ACHN (cell line): ENCODE measurements at regions not wholly inside any gene's neighbourhood (a gene's known extent, or its start where the extent isn't known, plus 50 kb on each side); places are given as distances from the start of the nearest gene placed in this dataset.
"Not testable (repeated sequence)": the region's sequence is repeated elsewhere in the genome, so short reads cannot be mapped to it uniquely, and the experiment has no call there.

Experiments used
- DNase-seq: peaks from one replicate; pipeline ENCODE4 v3.0.0-alpha.2; 2015
- in situ Hi-C: cut with HindIII; loops from 2 replicates; pipeline ENCODE4 v1.10.0; 2017; ENCODE audit warnings: low sequenced_read_pairs, low pct_ligation_motif_present, low pct_unique_long_range_greater_than_20kb

DNA sequence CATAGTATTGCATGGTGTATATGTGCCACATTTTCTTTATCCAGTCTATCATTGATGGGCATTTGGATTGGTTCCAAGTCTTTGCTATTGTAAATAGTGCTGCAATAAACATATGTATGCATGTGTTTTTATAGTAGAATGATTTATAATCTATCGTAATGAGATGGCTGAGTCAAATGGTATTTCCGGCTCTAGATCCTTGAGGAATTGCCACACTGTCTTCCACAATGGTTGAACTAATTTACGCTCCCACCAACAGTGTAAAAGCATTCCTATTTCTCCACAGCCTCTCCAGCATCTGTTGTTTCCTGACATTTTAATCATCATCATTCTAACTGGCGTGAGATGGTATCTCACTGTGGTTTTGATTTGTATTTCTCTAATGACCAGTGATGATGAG, 608.5 kb upstream of the SEMA6D start:
- in situ Hi-C loops, DNase-seq: not testable (repeated sequence)

DNA sequence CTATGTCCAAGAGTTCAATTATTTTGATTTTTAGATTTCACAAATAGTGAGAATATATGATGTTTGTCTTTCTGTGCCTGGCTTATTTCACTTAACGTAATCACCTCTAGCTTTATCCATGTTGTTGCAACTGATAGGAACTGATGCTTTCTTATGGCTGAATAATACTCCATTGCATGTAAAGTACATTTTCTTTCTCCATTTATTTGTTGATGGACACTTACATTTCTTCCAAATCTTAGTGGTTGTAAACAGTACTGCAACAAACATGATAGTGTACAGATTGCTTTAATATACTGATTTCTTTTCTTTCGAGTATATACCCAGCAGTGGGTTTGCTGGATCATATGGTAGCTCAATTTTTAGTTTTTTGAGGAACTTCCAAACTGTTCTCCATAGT, 600.6 kb upstream of the SEMA6D start:
- in situ Hi-C loops = no loop called here
- DNase-seq = no peak

DNA sequence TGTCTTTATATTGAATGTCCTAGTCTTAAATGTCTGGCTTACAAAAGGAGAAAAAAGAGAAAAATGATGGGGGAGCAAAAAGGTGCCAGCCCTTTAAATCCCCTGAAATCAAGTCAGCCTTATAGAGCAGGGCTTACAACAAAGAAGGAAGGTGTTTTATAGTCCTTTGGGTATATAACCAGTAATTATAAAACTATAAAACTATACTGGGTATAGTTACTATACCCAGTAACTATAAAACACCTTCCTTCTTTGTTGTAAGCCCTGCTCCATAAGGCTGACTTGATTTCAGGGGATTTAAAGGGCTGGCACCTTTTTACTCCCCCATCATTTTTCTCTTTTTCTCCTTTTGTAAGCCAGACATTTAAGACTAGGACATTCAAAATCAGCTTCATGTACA, 598.0 kb upstream of the SEMA6D start:
- no peak for DNase-seq
- in situ Hi-C loops = no loop called here

DNA sequence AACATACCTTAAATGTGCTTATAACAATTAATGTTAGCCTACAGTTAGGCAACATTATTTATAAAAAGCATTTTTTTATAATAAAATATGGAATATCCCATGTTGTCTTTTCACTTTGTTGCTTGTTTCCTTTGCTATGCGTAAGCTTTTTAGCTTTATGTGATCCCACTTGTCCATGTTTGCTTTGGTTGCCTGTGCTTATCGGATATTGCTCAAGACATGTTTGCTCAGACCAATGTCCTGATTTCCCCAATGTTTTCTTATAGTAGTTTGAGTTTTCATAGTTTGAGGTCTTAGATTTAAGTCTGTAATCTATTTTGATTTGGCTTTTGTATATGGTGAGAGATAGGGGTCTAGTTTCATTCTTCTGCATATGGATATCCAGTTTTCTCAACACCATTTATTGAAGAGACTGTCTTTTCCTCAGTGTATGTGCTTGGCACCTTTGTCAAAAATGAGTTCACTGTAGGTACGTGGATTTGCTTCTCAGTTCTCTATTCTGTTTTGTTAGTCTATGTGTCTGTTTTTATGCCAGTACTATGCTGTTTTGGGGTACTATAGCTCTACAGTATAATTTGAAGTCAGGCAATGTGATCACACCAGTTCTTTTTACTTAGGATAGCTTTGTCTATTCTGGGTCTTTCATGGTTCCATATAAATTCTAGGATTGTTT, 592.7 kb upstream of the SEMA6D start:
- DNase-seq = no peak
- in situ Hi-C loops = no loop called here

DNA sequence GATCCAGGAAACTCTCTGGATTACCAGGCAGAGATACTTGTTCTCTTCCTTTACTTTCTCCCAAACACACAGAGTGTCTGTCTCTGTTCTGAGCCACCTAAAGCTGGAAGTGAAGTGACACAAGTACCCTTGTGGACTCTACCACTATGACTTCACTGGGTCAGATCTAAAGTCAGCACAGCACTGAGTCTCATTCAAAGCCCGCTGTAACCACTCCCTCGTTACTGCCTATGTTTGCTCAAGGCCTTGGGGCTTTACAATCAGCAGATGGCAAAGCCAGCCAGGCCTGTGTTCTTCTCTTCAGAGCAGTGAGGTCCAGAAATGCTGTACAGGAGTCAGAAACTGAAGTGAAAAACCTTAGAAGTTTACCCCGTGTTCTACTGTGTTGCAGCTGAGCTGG, 588.3 kb upstream of the SEMA6D start:
- DNase-seq = no peak
- in situ Hi-C loops = no loop called here

DNA sequence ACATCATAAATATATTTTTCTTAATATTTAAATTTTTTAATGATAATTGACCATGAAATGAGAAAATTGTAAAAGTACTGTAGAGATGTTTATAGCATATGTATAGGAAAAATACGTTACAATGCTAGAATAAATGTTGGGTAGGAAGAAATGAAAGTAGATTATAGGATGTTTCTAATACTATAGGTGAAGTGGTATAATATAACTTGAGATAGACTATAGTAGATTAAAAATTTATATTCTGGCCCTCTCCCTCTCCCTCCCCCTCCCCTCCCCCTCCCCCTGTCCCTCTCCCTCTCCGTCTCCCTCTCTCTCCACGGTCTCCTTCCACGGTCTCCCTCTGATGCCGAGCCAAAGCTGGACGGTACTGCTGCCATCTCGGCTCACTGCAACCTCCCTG, 585.9 kb upstream of the SEMA6D start:
- in situ Hi-C loops, DNase-seq: not testable (repeated sequence)

DNA sequence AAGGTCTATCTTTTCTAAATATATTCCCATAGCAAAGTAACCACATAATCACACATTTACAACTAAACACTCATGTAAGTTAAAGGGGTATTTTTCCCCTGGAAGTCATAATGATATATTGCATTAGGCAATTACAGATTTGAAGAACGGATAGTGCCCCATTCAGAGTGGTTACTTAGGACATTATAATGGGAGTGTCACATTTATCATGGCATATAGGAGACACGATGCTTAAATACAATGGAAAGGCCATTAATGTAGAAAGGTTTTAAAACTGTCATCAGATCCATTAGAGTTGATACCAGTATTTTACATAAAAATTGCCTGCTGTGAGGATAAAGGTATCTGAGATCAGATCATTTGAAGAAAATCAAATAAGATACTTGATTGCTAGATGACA, 582.0 kb upstream of the SEMA6D start:
- no peak for DNase-seq
- in situ Hi-C loops = no loop called here

DNA sequence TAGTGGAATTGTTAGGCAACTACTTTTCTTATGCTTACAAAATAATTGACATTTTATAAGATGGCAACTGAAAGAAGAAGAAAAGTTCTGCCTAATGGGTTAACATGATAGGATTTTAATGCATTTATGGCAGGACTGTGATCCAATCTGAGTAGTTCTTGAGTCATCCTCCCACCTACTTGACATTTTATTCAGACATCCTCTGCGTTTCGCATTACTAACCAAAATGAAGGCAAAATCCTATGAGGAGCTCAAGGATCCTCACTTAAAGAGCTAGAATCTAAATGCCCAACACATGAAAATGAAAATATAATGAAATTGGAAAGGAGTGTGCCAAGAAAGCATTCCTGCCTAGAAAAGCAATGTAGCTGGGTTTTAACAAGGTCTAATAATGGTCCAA, 581.1 kb upstream of the SEMA6D start:
- DNase-seq = no peak
- in situ Hi-C loops = no loop called here

DNA sequence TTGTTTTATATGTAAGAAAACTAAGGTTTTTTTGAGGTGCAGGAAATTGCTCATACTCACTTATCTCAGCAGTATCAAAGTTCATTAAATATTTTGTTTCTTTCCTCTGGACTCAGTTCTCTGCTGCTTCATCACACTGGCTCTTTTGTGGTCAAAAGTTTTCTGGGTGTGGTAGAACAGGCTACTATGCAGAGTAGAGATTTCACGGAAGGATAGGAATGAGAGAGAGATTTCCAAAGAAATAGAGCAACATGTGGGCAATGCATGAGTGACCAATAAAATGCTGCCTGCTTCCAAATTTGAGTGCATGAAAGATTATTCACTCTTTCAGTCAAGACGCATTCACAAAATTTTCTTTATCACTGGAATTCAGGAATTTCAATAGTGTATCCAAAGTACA, 577.3 kb upstream of the SEMA6D start:
- DNase-seq = no peak

DNA sequence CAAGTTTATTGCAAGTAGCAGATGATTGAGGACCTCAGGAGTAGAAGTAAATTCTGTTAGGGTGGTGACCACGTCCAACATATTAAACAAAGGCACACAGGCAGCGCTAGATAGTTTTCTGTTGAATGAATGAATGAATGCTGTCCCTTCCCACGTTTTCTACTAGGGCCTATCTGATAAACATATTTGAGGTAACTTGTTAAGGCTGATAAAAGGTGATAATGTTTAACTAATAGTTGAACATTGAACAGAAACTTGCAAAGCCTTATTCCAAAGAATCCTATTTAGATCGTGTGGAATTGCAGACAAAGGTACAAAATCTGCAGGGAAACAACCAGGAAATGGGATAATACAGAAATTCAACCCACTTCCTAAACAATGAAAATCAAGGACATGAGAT, 559.5 kb upstream of the SEMA6D start:
- DNase-seq = no peak
- in situ Hi-C loops = no loop called here

More for the DNA sequence above, 577.3 kb upstream of the SEMA6D start:
- in situ Hi-C loops = no loop called here

DNA sequence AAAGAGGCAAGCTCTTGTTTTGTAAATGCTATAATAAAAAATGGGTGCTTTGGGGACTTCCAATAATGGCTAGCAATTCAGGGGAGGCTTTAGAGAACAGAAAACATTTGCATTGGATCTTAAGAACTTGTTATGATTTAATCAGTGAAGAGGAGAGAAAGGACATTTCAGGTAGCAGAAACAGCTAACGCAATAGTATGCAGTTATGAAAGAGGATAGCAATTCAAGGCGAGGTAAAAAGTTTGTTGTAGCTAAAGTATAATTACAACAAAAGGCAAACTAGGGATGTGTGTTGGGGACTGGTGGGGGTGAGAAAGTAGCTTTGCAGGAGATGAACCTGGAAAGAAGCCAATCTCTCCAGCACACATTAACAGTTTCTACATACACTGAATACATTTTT, 558.7 kb upstream of the SEMA6D start:
- in situ Hi-C loops = no loop called here
- no peak for DNase-seq

DNA sequence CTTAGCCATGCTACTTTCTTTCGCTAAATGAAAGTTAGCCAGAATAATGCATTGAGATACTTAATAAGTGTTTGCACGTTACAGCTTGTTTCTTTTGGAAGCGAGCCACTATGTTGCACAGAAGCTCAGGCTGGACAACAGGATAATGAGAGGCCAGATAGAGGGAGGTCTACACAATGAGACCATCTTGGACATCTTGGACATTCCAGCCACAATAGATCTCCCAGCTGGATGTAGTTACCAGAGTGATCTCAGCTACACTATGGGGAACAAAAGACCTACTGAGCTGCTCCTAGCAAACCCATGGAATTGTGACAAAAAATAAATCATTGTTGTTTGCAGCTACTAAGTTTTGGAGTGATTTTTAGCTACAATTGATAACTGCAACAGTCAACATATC, 540.1 kb upstream of the SEMA6D start:
- in situ Hi-C loops = no loop called here
- DNase-seq = no peak

DNA sequence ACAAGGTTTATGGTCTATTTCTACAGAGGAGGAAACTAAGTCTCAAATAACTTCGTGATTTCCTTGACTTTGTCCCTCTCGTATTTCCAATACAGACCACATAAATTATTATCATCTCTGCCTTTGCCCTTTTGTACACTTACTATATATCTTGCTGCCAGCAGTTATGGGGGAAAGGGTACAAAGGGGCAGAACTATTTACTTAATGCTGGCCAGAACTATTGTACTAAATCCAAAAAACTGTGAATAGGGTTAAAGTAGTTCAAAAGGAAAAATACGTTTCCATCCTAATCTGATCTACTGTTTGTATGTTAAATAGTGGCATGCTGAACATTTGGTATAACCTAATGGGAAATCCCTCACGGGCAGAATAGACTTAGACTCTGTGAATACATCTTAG, 537.3 kb upstream of the SEMA6D start:
- no peak for DNase-seq
- in situ Hi-C loops = no loop called here

DNA sequence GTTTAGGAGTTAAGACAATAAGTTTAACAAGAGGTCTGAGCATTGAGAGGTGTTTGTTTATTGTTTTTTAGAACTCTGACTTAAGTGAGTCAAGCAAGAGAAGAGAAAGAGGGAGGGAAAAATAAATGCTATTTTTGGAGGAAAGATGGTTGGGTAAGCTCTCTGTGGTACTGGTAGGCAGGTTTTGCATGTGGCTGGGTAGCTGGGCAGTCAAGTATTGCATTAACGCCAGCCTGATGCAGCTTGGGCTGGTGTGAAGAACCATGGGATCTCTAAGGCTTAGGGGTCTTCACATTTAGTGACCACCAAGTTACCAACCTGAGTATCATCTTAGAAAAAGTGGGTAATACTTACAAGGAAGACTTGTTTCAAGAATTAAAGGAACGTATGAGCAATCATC, 534.5 kb upstream of the SEMA6D start:
- DNase-seq = no peak
- in situ Hi-C loops = no loop called here

DNA sequence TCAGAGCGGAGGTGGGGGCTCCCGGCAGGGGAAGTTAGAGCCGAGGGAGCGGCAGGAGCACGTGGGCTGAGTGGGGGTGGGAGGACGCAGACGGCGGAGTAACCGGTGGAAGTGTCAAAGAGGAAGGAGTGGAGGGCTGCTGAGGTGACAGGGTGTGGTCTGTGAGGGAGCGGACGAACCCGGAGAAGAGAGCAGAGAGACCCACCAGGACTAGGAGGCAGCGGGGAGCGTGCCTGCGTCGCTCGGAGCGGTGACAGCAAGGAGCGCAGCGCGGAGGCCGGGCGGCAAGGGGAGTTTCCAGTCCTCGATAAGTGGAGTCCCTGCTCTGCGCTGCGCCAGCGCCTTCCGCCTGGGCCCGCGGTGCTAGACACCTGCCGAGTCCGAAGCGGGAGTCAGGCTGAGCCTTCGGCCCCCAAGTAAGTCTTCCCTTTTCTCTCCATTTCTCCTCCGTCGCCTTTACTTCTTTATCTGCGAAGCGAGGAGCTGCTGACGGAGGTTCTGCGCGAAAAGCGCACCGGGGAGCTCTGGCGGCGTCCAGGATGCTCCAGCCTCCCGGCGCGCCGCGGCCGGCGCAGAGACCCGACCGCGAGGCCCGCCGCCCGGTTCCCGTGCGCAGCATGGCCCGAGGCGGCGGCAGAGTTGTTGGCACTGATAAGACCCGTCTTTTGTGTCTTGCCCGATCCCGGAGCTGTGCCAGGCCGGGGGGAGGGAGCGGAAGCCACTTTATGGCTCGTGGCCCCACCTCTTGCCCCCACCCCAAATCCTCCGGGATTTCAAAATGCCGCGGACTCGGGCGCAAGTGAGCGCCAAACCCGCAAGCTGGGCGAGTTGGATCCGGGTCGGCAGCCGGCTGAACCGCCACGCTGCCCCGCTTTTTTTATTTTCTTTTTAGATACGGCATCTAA, 533.0 kb upstream of the SEMA6D start:
- in situ Hi-C loops = no loop called here
- DNase-seq = no peak

DNA sequence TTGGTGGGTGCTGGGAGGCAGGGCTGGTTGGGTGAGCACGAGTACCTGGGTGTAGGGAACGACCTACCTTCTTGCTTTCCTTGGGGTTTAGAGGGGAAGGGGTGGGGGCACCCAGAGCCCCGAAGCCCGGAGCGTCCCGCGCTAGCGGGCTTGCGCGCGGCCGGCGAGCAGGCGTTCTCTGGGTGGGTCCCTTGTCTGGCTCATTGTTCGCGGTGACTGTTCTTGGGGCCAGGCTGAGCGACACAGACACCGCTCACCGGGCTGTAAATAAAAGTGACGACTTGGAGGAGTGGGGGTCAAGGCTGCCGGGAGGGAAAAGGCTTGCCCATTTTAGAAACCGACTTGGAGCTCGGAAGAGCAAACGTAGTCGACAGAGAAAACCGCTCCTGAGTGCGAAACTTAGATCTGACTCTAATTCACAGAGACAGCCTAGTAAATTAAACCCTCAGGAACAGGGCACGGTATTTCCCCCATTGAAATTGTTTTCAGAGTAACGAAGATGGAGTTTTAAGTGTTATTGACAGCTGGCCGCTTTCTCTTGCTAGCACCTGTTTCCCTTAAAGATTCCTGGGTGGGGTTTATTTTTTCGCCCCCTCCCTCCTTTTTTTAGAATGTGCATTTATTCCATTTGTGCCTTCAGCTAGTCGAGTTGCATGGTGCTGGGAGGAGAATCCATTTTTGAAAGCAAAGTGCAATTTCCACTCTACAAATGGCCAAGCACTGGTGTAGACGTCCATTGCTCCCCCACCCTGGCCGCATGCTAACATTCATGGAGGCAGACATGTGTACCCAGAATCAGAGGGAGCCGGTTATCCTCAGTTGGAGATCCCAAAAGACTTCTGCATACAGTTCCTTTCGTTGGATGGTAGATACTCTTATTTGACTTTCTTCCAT, 532.1 kb upstream of the SEMA6D start:
- DNase-seq = no peak
- in situ Hi-C loops = no loop called here

DNA sequence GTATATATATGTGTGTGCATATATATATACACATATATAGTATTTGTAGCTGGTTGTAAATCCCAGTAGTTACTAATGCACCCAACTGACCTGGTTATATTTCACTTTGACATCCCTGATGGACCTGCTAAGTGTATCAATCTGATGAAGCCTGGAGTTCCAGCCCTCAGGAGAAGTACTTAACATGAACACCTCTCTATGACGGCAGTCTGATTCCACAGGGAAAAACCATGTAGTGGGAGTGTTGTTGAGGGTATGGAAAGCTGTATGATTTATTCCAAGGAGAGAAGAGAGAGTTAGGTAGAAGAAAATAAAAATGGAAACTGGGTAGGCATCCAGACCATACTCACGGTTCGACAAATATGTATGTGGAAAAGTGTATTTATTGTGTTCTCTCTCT, 531.2 kb upstream of the SEMA6D start:
- in situ Hi-C loops = no loop called here

DNA sequence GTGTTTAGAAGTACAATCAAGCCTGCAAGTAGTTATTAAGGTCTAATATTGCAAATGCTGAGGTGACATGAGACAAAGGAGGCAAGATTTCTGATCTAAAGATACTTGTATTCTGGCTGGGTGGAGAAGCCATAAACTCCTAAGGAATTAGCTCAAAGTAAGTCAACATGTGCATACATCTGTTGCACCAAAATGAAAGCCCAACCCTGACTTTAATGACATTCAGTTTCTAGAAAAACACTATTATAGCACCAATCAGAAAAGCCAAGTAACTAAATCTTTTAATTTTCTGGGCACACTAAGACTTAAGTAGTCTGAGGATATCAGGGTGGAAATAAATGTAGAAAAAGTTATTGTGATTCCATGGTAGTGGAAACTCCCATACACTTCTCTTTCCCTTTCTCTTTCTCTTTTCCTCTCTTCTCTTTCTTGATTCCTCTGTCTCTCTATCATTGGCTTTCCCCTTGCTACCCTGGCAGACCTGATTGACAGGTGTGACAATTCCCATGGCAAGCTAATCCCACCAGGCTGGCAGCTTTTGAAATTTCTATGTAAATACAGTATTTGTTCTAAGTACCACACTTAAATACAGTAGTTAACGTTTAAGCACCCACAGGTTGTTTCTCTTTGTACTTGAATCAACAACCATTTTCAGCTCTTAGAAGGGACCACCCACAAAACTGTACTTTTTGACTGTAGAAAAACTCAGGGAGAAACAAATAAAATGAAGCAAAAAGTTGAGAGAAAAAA, 528.4 kb upstream of the SEMA6D start:
- in situ Hi-C loops = no loop called here
- no peak for DNase-seq

More for the DNA sequence above, 531.2 kb upstream of the SEMA6D start:
- no peak for DNase-seq
